Body of pancreas (tissue), 4 donors: ENCODE measurements at regions not wholly inside any gene's neighbourhood (a gene's known extent, or its start where the extent isn't known, plus 50 kb on each side); places are given as distances from the start of the nearest gene placed in this dataset.

Experiments
- ATAC-seq: fragments of 150-250 bp; one replicate; pipeline ENCODE4 v1.9.1; 2016
- DNase-seq, 4 donors: peaks; one replicate each; pipeline ENCODE4 v3.0.0-alpha.2; 2019
- H3K27ac ChIP-seq, 4 donors: fragments of 200-600 bp; sonication (generic); 1 replicate in 3 of 4; 2 replicates in 1 of 4; pipeline versions ENCODE4 v1.5.1 to v1.6.1; 2016 to 2019; ENCODE audit warnings: mild to moderate bottlenecking in 1 of 4, mixed read lengths in 1 of 4, moderate library complexity in 1 of 4
- H3K27me3 ChIP-seq, 2 donors: fragments of 200-600 bp; sonication (generic); one replicate each; pipeline ENCODE4 v1.6.0; 2016; ENCODE audit warnings: mild to moderate bottlenecking in 1 of 2
- H3K36me3 ChIP-seq, 2 donors: fragments of 200-600 bp; sonication (generic); replicated peaks in 1 of 2; 2 replicates each; pipeline ENCODE4 v1.5.1; 2016; ENCODE audit warnings: low read depth in 2 of 2; ENCODE audit not compliant: insufficient read depth in 1 of 2
- H3K4me1 ChIP-seq: fragments of 200-600 bp; sonication (generic); one replicate; pipeline ENCODE4 v1.6.0; 2016
- H3K4me3 ChIP-seq, 2 donors: fragments of 200-600 bp; sonication (generic); 1 replicate in 1 of 2; 2 replicates in 1 of 2; pipeline ENCODE4 v1.5.1; 2016 to 2019
- H3K9me3 ChIP-seq, 3 donors: fragments of 200-600 bp; sonication (generic); 1 replicate in 2 of 3; 2 replicates in 1 of 3; pipeline ENCODE4 v1.5.1; 2016
- CTCF ChIP-seq, 7 experiments: fragments of 450-650 bp in 4 of 7; fragments of 200-600 bp in 3 of 7; sonication (generic) in 3 of 7; IDR thresholded peaks; one replicate each; pipeline ENCODE4 v1.5.1; 2016 to 2019; ENCODE audit warnings: antibody characterized with exemption in 7 of 7
- POLR2A ChIP-seq, 3 donors: fragments of 450-650 bp; IDR thresholded peaks; one replicate each; pipeline ENCODE4 v1.6.1; 2016; ENCODE audit warnings: antibody characterized with exemption in 3 of 3, mild to moderate bottlenecking in 2 of 3
- WGBS, 2 donors: methylation state at CpG; one replicate each; pipeline ENCODE4 v1.1.5; 2017; 5-methylcytosine and 5-hydroxymethylcytosine counted together
- intact Hi-C: fragments of 100-400 bp; cut with DNase I; formaldehyde crosslinking; loops from one replicate; pipeline ENCODE4 v1.15.1; 2023

GRCh38 chr14:101017806-101018560, 114.5 kb upstream of the RTL1 start:
- WGBS, 2 donors, result 86 to 89% methylated on average over 13 of the region's 13 CpGs
- no peak for TF ChIP-seq POLR2A (IDR thresholded peaks at IDR 0.05)
- TF ChIP-seq CTCF (IDR thresholded peaks at IDR 0.05), result no peak
- intact Hi-C loops, result no loop called here
- H3K27me3 ChIP-seq, result no peaks in the 10 kb centered on the region
- ATAC-seq (no peak), DNase-seq (peak in 2 of 4 donors; percentile 1 to 4)
- H3K9me3 ChIP-seq, result no peaks in the 10 kb centered on the region
- no peaks in the 10 kb centered on the region for H3K4me1 ChIP-seq
- H3K27ac ChIP-seq, result no peak overlapping the region
- H3K36me3 ChIP-seq, result no peaks in the 10 kb centered on the region
- H3K4me3 ChIP-seq, result no peak overlapping the region

DNA sequence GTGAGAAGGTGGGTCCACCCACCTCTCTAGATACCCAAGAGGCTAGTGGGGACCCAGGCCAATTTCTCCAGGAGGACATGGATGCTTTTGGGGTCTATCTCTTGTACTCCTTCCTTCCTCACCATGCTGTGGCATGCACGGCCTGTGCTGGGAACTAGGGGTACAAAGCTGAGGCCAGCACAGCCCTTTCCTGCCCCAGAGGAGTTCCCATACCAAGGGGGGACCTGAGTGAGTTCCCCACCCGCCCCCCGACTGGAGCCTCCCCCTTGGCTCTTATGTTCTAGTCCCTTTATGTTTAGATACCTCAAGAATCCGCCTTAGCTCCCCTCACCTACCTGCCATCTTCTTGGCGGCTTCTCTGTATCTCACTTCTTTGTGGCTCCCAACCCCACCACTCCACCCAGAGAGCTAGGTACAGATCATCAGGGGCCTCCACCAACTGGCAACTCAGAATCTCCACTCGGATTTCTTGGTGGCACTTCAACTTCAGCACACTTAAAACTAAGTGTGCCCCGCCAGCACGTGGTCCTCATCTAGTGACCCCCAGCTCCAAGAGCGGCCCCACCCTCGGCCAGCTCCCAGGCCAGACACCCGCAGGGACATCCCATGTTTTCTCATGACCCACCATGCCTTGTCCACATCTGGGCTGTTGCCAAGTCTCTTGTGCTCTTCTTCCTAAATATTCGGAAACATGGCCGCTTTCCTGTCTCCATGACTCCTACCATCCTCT, 115.2 kb upstream of the RTL1 start:
- intact Hi-C loops, result no loop called here
- Histone ChIP-seq H3K27ac (no peak overlapping the region), H3K27me3 (no peaks in the 10 kb centered on the region), H3K9me3 (no peaks in the 10 kb centered on the region), H3K4me3 (no peak overlapping the region), H3K36me3 (no peaks in the 10 kb centered on the region), H3K4me1 (no peaks in the 10 kb centered on the region)
- DNase-seq, result peak in 3 of 4 donors; percentile 1 to 9 (median 7)
- TF ChIP-seq CTCF (IDR thresholded peaks at IDR 0.05) (no peak), POLR2A (IDR thresholded peaks at IDR 0.05) (no peak)
- WGBS, 2 donors, result 88% methylated on average over 12 to 13 of the region's 13 CpGs
- no peak for ATAC-seq

DNA sequence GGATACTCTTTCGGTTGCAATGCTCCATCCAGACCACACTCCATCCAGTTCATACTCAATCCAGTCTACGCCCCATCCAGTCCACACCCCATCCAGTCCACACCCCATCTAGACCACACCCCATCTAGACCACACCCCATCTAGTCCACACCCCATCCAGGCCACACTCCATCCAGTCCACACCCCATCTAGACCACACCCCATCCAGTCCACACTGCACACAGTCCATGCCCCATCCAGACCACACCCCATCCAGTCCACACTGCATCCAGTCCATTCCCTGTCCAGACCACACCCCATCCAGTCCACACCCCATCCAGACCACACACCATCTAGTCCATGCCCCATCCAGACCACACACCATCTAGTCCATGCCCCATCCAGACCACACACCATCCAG, 116.0 kb upstream of the RTL1 start:
- Histone ChIP-seq H3K36me3 (no peaks in the 10 kb centered on the region), H3K27ac (no peak overlapping the region), H3K4me3 (no peak overlapping the region), H3K4me1 (no peaks in the 10 kb centered on the region), H3K27me3 (no peaks in the 10 kb centered on the region), H3K9me3 (no peaks in the 10 kb centered on the region)
- TF ChIP-seq CTCF (IDR thresholded peaks at IDR 0.05) (no peak), POLR2A (IDR thresholded peaks at IDR 0.05) (no peak)
- intact Hi-C loops, result no loop called here
- ATAC-seq, result no peak
- peak in 2 of 4 donors; percentile 1 for DNase-seq
- WGBS, 2 donors, result 95 to 96% methylated on average over 2 of the region's 2 CpGs

GRCh38 chr14:101019990-101020710, 116.6 kb upstream of the RTL1 start:
- WGBS, 2 donors, result 80 to 89% methylated on average over 8 of the region's 8 CpGs
- Histone ChIP-seq H3K27ac (no peak overlapping the region), H3K4me3 (no peak overlapping the region), H3K4me1 (no peaks in the 10 kb centered on the region), H3K36me3 (no peaks in the 10 kb centered on the region), H3K27me3 (no peaks in the 10 kb centered on the region), H3K9me3 (no peaks in the 10 kb centered on the region)
- no peak for TF ChIP-seq CTCF (IDR thresholded peaks at IDR 0.05)
- no peak for TF ChIP-seq POLR2A (IDR thresholded peaks at IDR 0.05)
- intact Hi-C loops, result no loop called here
- ATAC-seq (no peak), DNase-seq (peak in 2 of 4 donors; percentile 1 to 6)
